T-helper 1 cell treated with Interleukin-12 subunit alpha and Interleukin-12 subunit beta and Interleukin-4 antibody, amounts not matched to agents 30 ng/mL and 1 ng/mL, for 36 hours (primary cell): ENCODE measurements at regions not wholly inside any gene's neighbourhood (a gene's known extent, or its start where the extent isn't known, plus 50 kb on each side); places are given as distances from the start of the nearest gene placed in this dataset.

Source experiments
- intact Hi-C: fragments of 100-400 bp; cut with micrococcal nuclease; formaldehyde crosslinking; loops from one replicate; pipeline ENCODE4 v1.15.1; 2024

- intact Hi-C loops, result no loop called here
These were observed 103.4 kb downstream of the QRFPR start for GRCh38 chr4:121277194-121278105.

GRCh38 chr4:121273191-121273590 is 107.6 kb downstream of the QRFPR start:
- intact Hi-C loops, result no loop called here

- intact Hi-C loops, result loop anchor here (1.0 kb wide), 1 partner anchor 16 kb away; no protein-coding TSS in a partner anchor
These were observed 108.3 kb downstream of the QRFPR start for GRCh38 chr4:121272526-121272925.

- intact Hi-C loops, result no loop called here
These were observed 106.3 kb upstream of the TNIP3 start for GRCh38 chr4:121270389-121270788.

GRCh38 chr4:121269001-121269400 is 104.9 kb upstream of the TNIP3 start:
- intact Hi-C loops, result no loop called here

GRCh38 chr4:121266982-121267381 is 102.9 kb upstream of the TNIP3 start:
- intact Hi-C loops, result no loop called here

- intact Hi-C loops, result loop anchor here (1.0 to 10.0 kb wide), 12 partner anchors 15 to 1802 kb away; partner anchors contain the start of genes ANXA5, CCNA2 and PDE5A
These were observed 92.9 kb upstream of the TNIP3 start for GRCh38 chr4:121256887-121257466.

GRCh38 chr4:121255986-121256750 is 92.0 kb upstream of the TNIP3 start:
- intact Hi-C loops, result loop anchor here (1.0 to 10.0 kb wide), 11 partner anchors 16 to 1801 kb away; partner anchors contain the start of genes ANXA5, CCNA2 and PDE5A

- intact Hi-C loops, result loop anchor here (2.0 to 10.0 kb wide), 3 partner anchors 27 to 1799 kb away; no protein-coding TSS in a partner anchor
These were observed 89.8 kb upstream of the TNIP3 start for GRCh38 chr4:121253961-121254360.

- intact Hi-C loops, result loop anchor here (1.0 to 10.0 kb wide), 6 partner anchors 26 to 1798 kb away; no protein-coding TSS in a partner anchor
These were observed 88.2 kb upstream of the TNIP3 start for GRCh38 chr4:121252224-121252806.

- intact Hi-C loops, result no loop called here
These were observed 84.6 kb upstream of the TNIP3 start for GRCh38 chr4:121248747-121249146.

GRCh38 chr4:121246698-121247097 is 82.6 kb upstream of the TNIP3 start:
- intact Hi-C loops, result no loop called here

- intact Hi-C loops, result no loop called here
These were observed 79.4 kb upstream of the TNIP3 start for GRCh38 chr4:121243485-121243884.

GRCh38 chr4:121242188-121242750 is 78.1 kb upstream of the TNIP3 start:
- intact Hi-C loops, result no loop called here

GRCh38 chr4:121239951-121240350 is 75.8 kb upstream of the TNIP3 start:
- intact Hi-C loops, result no loop called here

- intact Hi-C loops, result no loop called here
These were observed 74.3 kb upstream of the TNIP3 start for GRCh38 chr4:121238461-121238860.

GRCh38 chr4:121237069-121237399 is 72.9 kb upstream of the TNIP3 start:
- intact Hi-C loops, result no loop called here

- intact Hi-C loops, result no loop called here
These were observed 72.4 kb upstream of the TNIP3 start for GRCh38 chr4:121236353-121237068.

- intact Hi-C loops, result no loop called here
These were observed 69.9 kb upstream of the TNIP3 start for GRCh38 chr4:121233982-121234381.

GRCh38 chr4:121229993-121230392 is 65.9 kb upstream of the TNIP3 start:
- intact Hi-C loops, result no loop called here
